Aorta (tissue), 5 donors: ENCODE measurements at regions not wholly inside any gene's neighbourhood (a gene's known extent, or its start where the extent isn't known, plus 50 kb on each side); places are given as distances from the start of the nearest gene placed in this dataset.
A peak's percentile ranks its signal among the peaks of the same experiment; 100 is the strongest.

Experiments
- ATAC-seq: fragments of 200-7000 bp; cut with Tn5 transposase; one replicate; pipeline ENCODE4 v1.9.1; 2022; ENCODE audit warnings: moderate library complexity; ENCODE audit not compliant: low FRiP score
- DNase-seq, 2 donors: peaks; one replicate each; pipeline ENCODE4 v3.0.0-alpha.2; 2020
- H3K27ac ChIP-seq, 2 donors: one replicate each; pipeline ENCODE4 v1.5.1; 2013; ENCODE audit warnings: low read length in 2 of 2, mild to moderate bottlenecking in 2 of 2, moderate library complexity in 2 of 2, control low read depth in 1 of 2, inconsistent platforms in 1 of 2, low read depth in 1 of 2
- H3K27me3 ChIP-seq, 2 donors: one replicate each; pipeline ENCODE4 v1.6.1; 2013; ENCODE audit warnings: control low read depth in 1 of 2, low read length in 1 of 2, mild to moderate bottlenecking in 1 of 2, moderate library complexity in 1 of 2; ENCODE audit not compliant: insufficient read depth in 2 of 2, control insufficient read depth in 1 of 2
- H3K36me3 ChIP-seq, 2 donors: one replicate each; pipeline ENCODE4 v1.6.1; 2013; ENCODE audit warnings: control low read depth in 1 of 2, low read length in 1 of 2, mild to moderate bottlenecking in 1 of 2; ENCODE audit not compliant: insufficient read depth in 2 of 2, control insufficient read depth in 1 of 2
- H3K4me1 ChIP-seq, 2 donors: one replicate each; pipeline ENCODE4 v1.6.1; 2013; ENCODE audit warnings: low read length in 2 of 2, control low read depth in 1 of 2, mild to moderate bottlenecking in 1 of 2, moderate library complexity in 1 of 2; ENCODE audit not compliant: insufficient read depth in 2 of 2, control insufficient read depth in 1 of 2
- H3K4me3 ChIP-seq, 2 donors: one replicate each; pipeline ENCODE4 v1.5.1; 2013; ENCODE audit warnings: low read length in 2 of 2, control low read depth in 1 of 2, mild to moderate bottlenecking in 1 of 2
- H3K9me3 ChIP-seq: one replicate; pipeline ENCODE4 v1.6.1; 2013; ENCODE audit warnings: mild to moderate bottlenecking, low read length; ENCODE audit not compliant: control insufficient read depth
- WGBS, 2 donors: extraction: QIAGEN DNeasy Blood & Tissue Kit; methylation state at CpG; one replicate each; pipeline ENCODE4 v1.1.7; 2013; 5-methylcytosine and 5-hydroxymethylcytosine counted together
- intact Hi-C, 2 donors: fragments of 100-400 bp; cut with DNase I; formaldehyde crosslinking; loops; one replicate each; pipeline versions ENCODE4 v1.14.2 to v1.15.0; 2022
- donor health status: healthy with polysubstance abuse.
- donor health status: Bipolar disorder and iron deficiency.
- donor health status: DM: no; HTN: no; CAD: no.
- donor health status: DM: no; HTN: no; CAD: no.
- donor health status: DM: yes; HTN: yes; CAD: no.

DNA sequence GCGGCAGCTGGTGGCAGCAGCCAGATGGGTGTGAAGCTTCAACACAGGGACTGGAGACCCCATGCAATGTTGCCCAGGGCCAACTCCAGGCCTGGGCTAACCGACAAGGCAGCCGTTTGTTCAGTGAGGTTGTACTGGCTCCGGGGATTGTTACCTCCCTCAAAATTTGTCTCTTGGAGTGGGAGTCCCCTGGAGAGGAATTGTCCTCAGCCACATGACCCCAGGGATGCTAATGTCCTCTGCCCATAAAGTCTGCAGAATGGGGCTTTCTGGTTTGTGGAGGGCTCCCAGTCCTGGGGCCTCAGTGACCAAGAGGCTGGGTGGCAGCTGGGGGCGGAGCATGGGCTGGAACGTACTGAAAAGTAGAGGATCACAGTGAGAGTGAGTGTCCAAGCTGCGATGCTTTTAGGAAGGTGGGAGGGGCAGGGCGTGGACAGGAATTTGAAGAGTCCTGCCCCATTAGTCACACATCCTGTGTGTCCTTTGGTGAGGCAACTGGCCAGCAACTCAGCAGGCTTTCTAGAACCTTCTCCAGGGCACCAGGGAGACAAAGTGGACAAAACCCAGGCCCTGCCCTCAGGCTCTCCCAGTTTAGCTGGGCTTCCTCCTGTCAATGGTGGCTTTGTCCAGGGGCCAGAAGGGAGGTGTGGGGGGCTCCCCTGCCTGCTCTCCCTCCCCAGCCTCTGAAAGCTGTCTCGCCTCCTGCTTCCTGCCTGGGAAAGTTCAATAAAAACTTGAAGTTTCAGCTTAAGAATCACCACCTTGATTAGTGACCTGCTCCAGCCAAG is 114.0 kb downstream of the NSG2 start:
- ATAC-seq (no peak), DNase-seq (peak in 1 of 2 donors; percentile 38)
- H3K36me3 ChIP-seq, result no peaks in the 10 kb centered on the region
- no peak overlapping the region for H3K4me3 ChIP-seq
- H3K27ac ChIP-seq, result no peak overlapping the region
- peaks cover 3% of the 10 kb centered on the region for H3K9me3 ChIP-seq
- WGBS, 2 donors, result 70 to 72% methylated on average over 9 of the region's 9 CpGs
- H3K27me3 ChIP-seq, result no peaks in the 10 kb centered on the region
- intact Hi-C loops, result no loop called here
- H3K4me1 ChIP-seq, result no peaks in the 10 kb centered on the region

- H3K36me3 ChIP-seq, result no peaks in the 10 kb centered on the region
- H3K27me3 ChIP-seq, result no peaks in the 10 kb centered on the region
- H3K4me3 ChIP-seq, result no peak overlapping the region
- H3K27ac ChIP-seq, result no peak overlapping the region
- ATAC-seq (no peak), DNase-seq (peak in 1 of 2 donors; percentile 40)
- H3K4me1 ChIP-seq, result no peaks in the 10 kb centered on the region
- intact Hi-C loops, result no loop called here
- no peaks in the 10 kb centered on the region for H3K9me3 ChIP-seq
- 90 to 91% methylated on average over 9 of the region's 9 CpGs for WGBS, 2 donors
Observed at GRCh38 chr5:174165406-174165805, 119.9 kb downstream of the NSG2 start.

DNA sequence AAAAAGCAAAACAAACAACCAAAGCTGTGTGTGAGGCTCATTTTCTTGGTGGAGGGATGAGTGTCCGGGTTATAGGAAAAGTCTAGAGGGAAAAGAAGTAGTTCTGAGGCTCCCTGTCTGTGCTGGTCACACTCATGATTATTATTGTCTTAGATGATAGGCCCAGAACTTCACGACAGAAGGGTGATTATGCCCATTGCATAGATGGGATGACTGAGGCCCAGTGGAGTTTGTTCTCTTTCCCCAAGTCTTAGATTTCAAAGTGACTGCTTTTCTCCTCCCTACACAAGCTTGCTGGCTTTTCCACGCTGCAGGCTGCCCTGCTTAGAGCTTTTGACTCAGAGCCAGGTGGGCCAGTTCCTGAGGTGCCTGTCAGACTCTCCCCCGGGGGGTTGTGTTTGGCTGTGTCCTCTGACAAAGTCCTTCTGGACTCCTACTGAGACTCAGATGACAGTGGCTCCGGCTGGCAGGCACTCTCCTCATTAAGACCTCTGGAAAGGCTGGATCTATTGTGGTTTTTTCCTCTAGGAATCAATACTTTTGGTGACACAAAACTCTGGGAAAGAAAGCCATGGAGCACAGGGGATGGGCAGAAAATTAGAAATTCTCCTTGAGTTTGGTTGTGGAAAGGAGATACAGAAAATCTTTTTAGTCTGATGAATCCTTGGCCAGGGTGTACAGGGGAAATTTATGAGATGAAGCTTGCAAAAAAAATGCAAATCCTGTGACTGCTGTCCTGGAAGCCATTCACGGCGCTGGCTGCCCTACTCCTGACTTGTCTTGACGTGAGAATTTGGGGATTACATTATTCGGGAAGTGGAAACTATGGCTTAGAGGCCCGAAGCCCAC is 120.9 kb downstream of the NSG2 start:
- DNase-seq, result peak in 1 of 2 donors; percentile 41

DNA sequence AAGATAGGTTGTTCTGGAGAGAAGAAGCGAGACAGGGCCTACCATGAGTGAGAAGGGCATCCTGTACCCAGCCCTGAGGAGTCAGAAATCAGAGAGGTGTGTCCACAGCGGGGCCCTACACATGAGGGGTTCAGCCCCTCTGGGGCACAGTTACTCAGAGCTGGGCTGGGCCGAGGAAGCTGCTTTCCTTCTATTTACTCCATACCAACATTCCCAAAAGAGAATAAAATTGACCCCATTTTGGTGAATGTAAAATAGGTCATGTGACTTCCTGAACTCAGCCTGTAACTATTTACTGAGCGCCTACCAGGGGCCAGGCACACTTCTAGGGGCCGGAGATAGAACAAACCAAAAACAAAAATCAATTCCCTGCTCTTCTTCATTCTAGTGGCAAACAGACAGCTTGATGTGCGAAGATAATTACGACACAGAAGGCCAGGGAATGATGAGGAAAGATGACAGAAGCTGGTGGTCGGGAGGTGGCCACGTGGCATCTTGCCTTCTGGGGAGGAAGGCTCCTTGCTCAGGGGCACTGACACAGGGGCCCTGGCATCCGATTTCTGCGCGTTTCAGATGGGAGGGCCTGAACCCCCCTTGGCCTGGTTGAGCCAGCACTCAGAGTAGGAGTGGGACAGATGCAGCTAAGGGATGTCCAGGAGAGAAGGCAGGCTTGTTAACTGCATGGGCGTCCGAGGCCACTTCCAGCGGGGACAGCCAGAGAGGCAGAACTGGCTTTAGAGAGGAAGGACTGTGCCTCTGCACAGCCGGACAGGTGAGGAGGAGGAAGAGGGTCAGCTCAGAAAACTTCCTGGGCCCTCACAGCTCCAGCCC is 121.8 kb downstream of the NSG2 start:
- peak; percentile 41 for ATAC-seq
- intact Hi-C loops, result no loop called here
- no peak overlapping the region for H3K27ac ChIP-seq
- no peak overlapping the region for H3K4me3 ChIP-seq
- 79 to 89% methylated on average over 16 of the region's 16 CpGs for WGBS, 2 donors
- peak in 1 of 2 donors; percentile 55 for DNase-seq
- no peaks in the 10 kb centered on the region for H3K36me3 ChIP-seq
- no peaks in the 10 kb centered on the region for H3K9me3 ChIP-seq
- H3K4me1 ChIP-seq, result no peaks in the 10 kb centered on the region
- H3K27me3 ChIP-seq, result no peaks in the 10 kb centered on the region

More for the DNA sequence above, 120.9 kb downstream of the NSG2 start:
- H3K36me3 ChIP-seq, result no peaks in the 10 kb centered on the region
- no peaks in the 10 kb centered on the region for H3K9me3 ChIP-seq
- WGBS, 2 donors, result 65 to 68% methylated on average over 10 of the region's 10 CpGs
- H3K4me1 ChIP-seq, result no peaks in the 10 kb centered on the region
- H3K27me3 ChIP-seq, result no peaks in the 10 kb centered on the region
- ATAC-seq, result peak; percentile 65
- no peak overlapping the region for H3K4me3 ChIP-seq
- no peak overlapping the region for H3K27ac ChIP-seq
- intact Hi-C loops, result no loop called here

DNA sequence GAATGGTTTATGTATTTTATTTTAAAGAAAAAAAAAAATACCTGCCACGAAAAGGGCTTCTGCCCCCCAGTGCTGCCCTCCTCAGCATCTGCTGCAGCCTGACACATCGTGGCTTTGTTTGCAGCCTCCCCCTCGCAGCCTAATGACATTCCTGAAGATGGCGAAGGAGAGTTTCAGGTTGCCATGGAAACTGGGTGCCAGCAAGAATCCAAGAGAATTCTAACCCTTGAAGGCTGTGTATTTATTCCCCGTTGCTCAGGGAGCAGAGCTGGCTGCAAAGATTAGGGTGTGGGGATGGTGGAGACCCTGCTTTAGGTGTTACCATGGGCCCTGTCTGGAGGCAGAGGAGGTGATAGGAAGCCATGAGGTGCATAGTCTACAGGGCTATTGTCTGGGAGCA is 126.6 kb downstream of the NSG2 start:
- H3K4me1 ChIP-seq, result no peaks in the 10 kb centered on the region
- 20 to 25% methylated on average over 5 of the region's 5 CpGs for WGBS, 2 donors
- no peaks in the 10 kb centered on the region for H3K36me3 ChIP-seq
- no peak for ATAC-seq
- no peak overlapping the region for H3K27ac ChIP-seq
- no peaks in the 10 kb centered on the region for H3K27me3 ChIP-seq
- no peak for DNase-seq
- intact Hi-C loops, result no loop called here
- no peak overlapping the region for H3K4me3 ChIP-seq
- H3K9me3 ChIP-seq, result no peaks in the 10 kb centered on the region

- Histone ChIP-seq H3K27ac (no peak overlapping the region), H3K36me3 (no peaks in the 10 kb centered on the region), H3K27me3 (no peaks in the 10 kb centered on the region), H3K4me1 (no peaks in the 10 kb centered on the region), H3K9me3 (peaks cover 1% of the 10 kb centered on the region), H3K4me3 (no peak overlapping the region)
- DNase-seq, result peak in 1 of 2 donors; percentile 6
- WGBS, 2 donors, result 51 to 61% methylated on average over 4 of the region's 4 CpGs
- intact Hi-C loops, result no loop called here
- no peak for ATAC-seq
Observed at GRCh38 chr5:174172566-174172965, 127.1 kb downstream of the NSG2 start.

- DNase-seq (no peak), ATAC-seq (no peak)
- intact Hi-C loops, result no loop called here
- WGBS, 2 donors, result 91 to 94% methylated on average over 6 of the region's 6 CpGs
- no peaks in the 10 kb centered on the region for H3K27me3 ChIP-seq
- no peaks in the 10 kb centered on the region for H3K4me1 ChIP-seq
- no peak overlapping the region for H3K27ac ChIP-seq
- no peaks in the 10 kb centered on the region for H3K36me3 ChIP-seq
- H3K4me3 ChIP-seq, result no peak overlapping the region
- peaks cover 1% of the 10 kb centered on the region for H3K9me3 ChIP-seq
Observed at GRCh38 chr5:174173766-174174165, 128.3 kb downstream of the NSG2 start.

- peaks cover 1% of the 10 kb centered on the region for H3K9me3 ChIP-seq
- no peaks in the 10 kb centered on the region for H3K4me1 ChIP-seq
- no peak overlapping the region for H3K4me3 ChIP-seq
- no peak overlapping the region for H3K27ac ChIP-seq
- ATAC-seq, result no peak
- H3K36me3 ChIP-seq, result no peaks in the 10 kb centered on the region
- 26 to 27% methylated on average over 12 of the region's 12 CpGs for WGBS, 2 donors
- intact Hi-C loops, result no loop called here
- no peaks in the 10 kb centered on the region for H3K27me3 ChIP-seq
- no peak for DNase-seq
Observed at GRCh38 chr5:174175716-174176268, 130.3 kb downstream of the NSG2 start.
